ENCODE measurements at regions not wholly inside any gene's neighbourhood (a gene's known extent, or its start where the extent isn't known, plus 50 kb on each side); places are given as distances from the start of the nearest gene placed in this dataset.

DNA sequence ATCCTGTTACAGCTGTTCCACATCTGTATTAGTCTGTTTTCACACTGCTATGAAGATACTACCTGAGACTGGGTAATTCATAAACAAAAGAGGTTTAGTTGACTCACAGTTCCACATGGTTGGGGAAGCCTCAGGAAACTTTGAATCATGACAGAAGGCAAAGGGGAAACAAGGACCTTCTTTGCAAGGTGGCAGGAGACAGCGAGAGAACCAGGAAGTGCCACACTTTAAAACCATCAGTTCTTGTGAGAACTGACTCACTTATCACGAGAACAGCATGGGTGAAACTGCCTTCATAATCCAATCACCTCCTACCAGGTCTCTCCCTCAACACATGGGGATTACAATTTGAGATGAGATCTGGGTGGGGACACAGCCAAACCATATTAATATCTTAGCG lies 110.3 kb upstream of the TRABD2B start:
- H3K36me3 ChIP-seq: no peaks in the 10 kb centered on the region
- H3K27me3 ChIP-seq: no peaks in the 10 kb centered on the region
- H3K4me1 ChIP-seq: no peaks in the 10 kb centered on the region
- no peak overlapping the region for H3K27ac ChIP-seq
- intact Hi-C loops (cut with DNase I): loop anchor here (5.0 to 10.0 kb wide), 2 partner anchors 127 to 370 kb away; no protein-coding TSS in a partner anchor
- H3K4me3 ChIP-seq: no peak overlapping the region
- DNase-seq (ENCODE audit: low spot score in 2 of 2): no peak
- H3K9me3 ChIP-seq: no peaks in the 10 kb centered on the region
- TF ChIP-seq, protein P1, sequence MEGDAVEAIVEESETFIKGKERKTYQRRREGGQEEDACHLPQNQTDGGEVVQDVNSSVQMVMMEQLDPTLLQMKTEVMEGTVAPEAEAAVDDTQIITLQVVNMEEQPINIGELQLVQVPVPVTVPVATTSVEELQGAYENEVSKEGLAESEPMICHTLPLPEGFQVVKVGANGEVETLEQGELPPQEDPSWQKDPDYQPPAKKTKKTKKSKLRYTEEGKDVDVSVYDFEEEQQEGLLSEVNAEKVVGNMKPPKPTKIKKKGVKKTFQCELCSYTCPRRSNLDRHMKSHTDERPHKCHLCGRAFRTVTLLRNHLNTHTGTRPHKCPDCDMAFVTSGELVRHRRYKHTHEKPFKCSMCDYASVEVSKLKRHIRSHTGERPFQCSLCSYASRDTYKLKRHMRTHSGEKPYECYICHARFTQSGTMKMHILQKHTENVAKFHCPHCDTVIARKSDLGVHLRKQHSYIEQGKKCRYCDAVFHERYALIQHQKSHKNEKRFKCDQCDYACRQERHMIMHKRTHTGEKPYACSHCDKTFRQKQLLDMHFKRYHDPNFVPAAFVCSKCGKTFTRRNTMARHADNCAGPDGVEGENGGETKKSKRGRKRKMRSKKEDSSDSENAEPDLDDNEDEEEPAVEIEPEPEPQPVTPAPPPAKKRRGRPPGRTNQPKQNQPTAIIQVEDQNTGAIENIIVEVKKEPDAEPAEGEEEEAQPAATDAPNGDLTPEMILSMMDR (IDR thresholded peaks at IDR 0.05): no peak

DNA sequence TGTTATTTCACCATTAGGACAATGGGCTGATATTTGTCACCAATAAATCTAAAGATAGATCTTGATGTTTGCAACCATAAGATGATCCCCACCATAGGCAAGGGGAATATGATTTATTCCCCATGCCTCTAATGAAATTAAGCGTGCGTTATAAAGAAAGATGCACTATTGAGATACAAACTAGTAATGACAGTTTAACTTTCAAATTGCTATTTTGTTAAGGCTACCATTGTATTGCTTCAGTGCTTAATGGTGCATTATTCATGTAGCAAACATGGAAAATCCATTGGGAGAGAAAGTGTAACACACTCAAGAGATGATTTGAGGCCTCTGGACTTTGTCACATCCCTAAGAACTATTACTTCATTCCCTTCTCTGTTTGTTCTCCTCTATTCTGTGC lies 108.9 kb upstream of the TRABD2B start:
- Histone ChIP-seq H3K4me3 (no peak overlapping the region), H3K9me3 (no peaks in the 10 kb centered on the region), H3K27me3 (no peaks in the 10 kb centered on the region), H3K27ac (no peak overlapping the region), H3K36me3 (no peaks in the 10 kb centered on the region), H3K4me1 (no peaks in the 10 kb centered on the region)
- no peak for DNase-seq (ENCODE audit: low spot score in 2 of 2)
- intact Hi-C loops (cut with DNase I): loop anchor here (5.0 to 10.0 kb wide), 2 partner anchors 129 to 369 kb away; no protein-coding TSS in a partner anchor
- TF ChIP-seq, protein P1 (IDR thresholded peaks at IDR 0.05): no peak

DNA sequence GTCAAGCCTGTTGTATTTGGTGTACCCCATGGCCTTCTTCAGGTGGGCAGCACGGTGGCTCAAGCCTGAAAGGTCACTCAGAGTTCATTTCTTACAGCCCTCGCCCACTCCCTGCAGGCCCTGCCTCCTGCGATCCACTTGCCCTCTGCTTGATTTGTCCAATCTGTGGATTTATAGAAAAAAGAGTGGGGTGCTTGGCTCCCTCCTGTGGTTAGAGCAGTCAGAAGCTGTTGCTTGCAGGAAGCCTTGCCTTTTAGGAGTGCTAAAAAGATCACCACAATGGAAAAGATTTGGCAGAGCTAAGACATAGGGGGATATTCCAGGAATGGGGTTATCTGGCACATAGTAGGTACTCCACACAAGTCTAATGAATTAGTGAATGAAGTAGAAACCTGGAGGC lies 108.0 kb upstream of the TRABD2B start:
- Histone ChIP-seq H3K9me3 (no peaks in the 10 kb centered on the region), H3K4me3 (no peak overlapping the region), H3K36me3 (no peaks in the 10 kb centered on the region), H3K27ac (no peak overlapping the region), H3K27me3 (no peaks in the 10 kb centered on the region), H3K4me1 (no peaks in the 10 kb centered on the region)
- DNase-seq (ENCODE audit: low spot score in 2 of 2): no peak
- intact Hi-C loops (cut with DNase I): loop anchor here (5.0 to 10.0 kb wide), 2 partner anchors 130 to 368 kb away; no protein-coding TSS in a partner anchor
- TF ChIP-seq, protein P1 (IDR thresholded peaks at IDR 0.05): peak in 2 of 3 experiments; percentile 13 to 29

DNA sequence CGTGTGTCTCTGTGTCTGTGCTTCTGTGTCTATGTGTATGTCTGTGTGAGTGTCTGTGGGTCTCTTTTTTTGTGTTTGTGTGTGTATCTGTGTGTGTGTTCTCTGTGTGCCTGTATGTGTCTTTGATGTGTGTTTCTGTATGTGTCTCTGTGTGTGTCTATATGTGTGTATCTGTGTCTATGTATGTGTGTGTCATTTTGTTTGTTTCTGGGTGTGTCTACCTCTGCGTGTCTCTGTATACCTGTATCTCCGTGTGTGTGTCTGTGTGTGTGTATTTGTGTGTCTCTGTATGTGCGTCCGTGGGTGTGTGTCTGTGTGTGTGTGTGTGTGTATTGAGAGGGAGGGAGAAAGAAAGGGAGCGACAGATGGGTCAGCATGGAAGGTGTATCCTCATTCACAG lies 106.3 kb upstream of the TRABD2B start:
- no peaks in the 10 kb centered on the region for H3K9me3 ChIP-seq
- TF ChIP-seq, protein P1 (IDR thresholded peaks at IDR 0.05): no peak
- no peak overlapping the region for H3K4me3 ChIP-seq
- H3K36me3 ChIP-seq: no peaks in the 10 kb centered on the region
- H3K4me1 ChIP-seq: no peaks in the 10 kb centered on the region
- intact Hi-C loops (cut with DNase I): loop anchor here (10.0 kb wide), 1 partner anchor 131 kb away; no protein-coding TSS in a partner anchor
- DNase-seq (ENCODE audit: low spot score in 2 of 2): no peak
- no peaks in the 10 kb centered on the region for H3K27me3 ChIP-seq
- H3K27ac ChIP-seq: no peak overlapping the region

DNA sequence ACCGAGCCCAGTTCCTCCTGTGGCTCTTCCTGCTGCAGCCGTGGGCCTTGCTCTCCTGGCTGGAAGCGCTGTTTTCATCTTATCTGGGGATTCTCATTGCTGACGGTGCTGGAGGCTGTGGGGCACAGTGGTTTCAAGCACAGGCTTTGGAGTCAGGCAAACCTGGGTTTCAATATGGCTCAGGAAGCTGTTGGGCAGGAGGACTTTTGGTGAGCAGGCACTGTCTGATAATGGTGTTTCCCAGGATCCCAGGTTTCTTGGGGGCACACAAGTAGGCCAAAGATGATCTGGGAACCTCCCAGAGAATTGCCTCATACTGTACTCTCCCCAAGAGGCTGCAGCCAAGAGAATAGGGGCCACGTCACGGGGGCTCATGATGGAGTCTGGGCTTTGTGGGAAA lies 105.6 kb upstream of the TRABD2B start:
- no peaks in the 10 kb centered on the region for H3K27me3 ChIP-seq
- no peaks in the 10 kb centered on the region for H3K4me1 ChIP-seq
- H3K36me3 ChIP-seq: no peaks in the 10 kb centered on the region
- intact Hi-C loops (cut with DNase I): loop anchor here (10.0 kb wide), 1 partner anchor 132 kb away; no protein-coding TSS in a partner anchor
- no peaks in the 10 kb centered on the region for H3K9me3 ChIP-seq
- no peak overlapping the region for H3K27ac ChIP-seq
- H3K4me3 ChIP-seq: no peak overlapping the region
- DNase-seq (ENCODE audit: low spot score in 2 of 2): no peak
- TF ChIP-seq, protein P1 (IDR thresholded peaks at IDR 0.05): no peak
